SKM-1 (cell line): ENCODE measurements at regions not wholly inside any gene's neighbourhood (a gene's known extent, or its start where the extent isn't known, plus 50 kb on each side); places are given as distances from the start of the nearest gene placed in this dataset.
"Not testable (repeated sequence)": the region's sequence is repeated elsewhere in the genome, so short reads cannot be mapped to it uniquely, and the experiment has no call there.

Experiments used
- DNase-seq: peaks from one replicate; lab custom pipeline; 2025; ENCODE audit not compliant: unreplicated experiment; lab: John Stamatoyannopoulos, UW

DNA sequence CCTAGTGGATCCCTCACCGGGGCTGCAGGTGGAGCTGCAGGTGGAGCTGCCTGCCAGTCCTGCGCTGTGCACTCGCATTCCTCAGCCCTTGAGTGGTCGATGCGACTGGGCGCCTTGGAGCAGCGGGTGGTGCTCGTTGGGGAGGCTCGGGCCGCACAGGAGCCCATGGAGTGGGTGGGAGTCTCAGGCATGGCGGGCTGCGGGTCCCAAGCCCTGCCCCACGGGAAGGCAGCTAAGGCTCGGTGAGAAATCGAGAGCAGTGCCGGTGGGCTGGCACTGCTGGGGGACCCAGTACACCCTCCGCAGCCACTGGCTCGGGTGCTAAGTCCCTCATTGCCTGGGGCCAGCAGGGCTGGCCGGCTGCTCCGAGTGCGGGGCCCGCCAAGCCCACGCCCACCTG lies 351.8 kb upstream of the CITED2 start:
- not testable (repeated sequence) for DNase-seq

GRCh38 chr6:139722530-139722929 lies 348.1 kb upstream of the CITED2 start:
- no peak for DNase-seq

- no peak for DNase-seq
These were observed 347.5 kb upstream of the CITED2 start for GRCh38 chr6:139721954-139722353.

DNA sequence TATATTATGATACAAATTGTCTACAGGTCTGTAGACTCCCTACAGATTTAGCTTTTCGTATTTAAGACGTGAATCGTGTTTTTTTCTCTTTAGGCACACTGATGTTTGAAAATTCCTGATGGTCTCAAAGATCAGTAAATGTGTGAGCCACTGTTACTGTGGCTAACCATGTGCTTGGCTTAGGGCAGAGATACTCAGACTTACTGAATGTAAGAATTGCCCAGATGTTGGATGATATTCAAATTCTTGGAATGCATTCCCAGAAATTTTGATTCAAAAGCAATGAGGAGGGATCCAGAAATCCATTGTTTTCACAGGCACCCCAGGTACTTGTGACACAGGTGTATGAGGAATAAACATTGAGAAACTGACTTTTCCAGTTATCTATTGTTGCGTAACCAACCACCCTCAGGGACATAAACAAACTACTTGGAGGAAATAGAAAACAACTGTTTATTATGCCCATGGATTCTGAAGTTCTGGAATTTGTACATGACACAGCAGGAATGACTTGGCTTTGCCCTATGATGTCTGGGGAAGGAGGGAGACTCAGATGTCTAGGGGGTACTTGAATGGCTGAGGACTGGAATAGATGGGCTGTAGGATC lies 339.6 kb upstream of the CITED2 start:
- no peak for DNase-seq

DNA sequence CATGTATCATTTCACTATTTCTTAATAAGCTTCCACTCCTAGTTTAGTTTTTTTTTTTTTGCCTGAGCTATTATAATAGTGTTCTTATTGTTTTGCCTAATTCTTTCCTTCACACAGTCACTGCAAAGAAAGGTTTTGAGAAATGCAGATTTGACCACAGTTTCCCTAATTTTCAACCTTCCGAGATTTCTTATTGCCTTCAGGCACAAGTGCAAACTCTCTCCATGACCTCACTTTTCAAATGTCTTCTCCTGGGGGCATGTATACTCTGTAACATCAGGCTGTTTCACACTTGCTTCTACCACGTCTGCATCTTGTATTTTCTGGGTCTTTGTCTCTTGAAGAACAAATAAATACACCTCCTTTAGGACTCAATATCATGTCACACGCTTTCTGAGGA lies 339.0 kb upstream of the CITED2 start:
- no peak for DNase-seq

GRCh38 chr6:139712830-139713229 lies 338.4 kb upstream of the CITED2 start:
- DNase-seq = no peak

DNA sequence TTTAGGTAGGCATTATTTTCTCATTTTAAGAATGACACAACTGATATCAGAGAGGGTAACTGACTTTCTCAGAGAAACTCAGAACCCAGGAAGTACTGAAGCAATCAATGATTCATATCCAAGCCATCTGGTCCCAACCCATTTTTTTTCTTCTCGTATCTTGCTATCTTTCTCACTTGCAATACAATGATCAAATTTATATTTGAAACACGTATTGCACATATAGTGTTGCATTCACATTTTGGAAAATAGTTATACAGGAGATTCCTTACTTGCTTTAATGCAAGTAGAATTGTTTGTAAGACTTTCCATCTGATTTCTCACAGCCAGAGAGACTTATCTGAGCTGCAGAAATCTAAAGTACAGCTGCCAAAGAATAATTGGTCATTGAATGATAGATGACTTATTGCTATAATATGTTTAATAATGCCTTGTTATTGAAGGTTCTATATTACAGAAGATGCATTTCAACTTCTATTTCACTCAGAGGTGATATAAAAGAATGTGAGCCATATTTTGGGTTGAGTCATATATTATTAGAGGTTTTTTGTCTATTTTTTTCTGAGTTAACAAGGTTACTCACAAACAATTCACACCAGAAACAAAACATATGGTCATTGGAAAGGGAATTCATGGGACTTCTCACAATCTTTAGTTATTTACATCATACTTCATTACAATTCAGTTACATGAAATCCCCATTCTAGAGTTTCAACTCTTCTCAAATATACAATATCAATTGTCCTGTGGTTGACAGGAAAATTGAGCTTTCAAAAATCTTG lies 337.5 kb upstream of the CITED2 start:
- DNase-seq = no peak

DNA sequence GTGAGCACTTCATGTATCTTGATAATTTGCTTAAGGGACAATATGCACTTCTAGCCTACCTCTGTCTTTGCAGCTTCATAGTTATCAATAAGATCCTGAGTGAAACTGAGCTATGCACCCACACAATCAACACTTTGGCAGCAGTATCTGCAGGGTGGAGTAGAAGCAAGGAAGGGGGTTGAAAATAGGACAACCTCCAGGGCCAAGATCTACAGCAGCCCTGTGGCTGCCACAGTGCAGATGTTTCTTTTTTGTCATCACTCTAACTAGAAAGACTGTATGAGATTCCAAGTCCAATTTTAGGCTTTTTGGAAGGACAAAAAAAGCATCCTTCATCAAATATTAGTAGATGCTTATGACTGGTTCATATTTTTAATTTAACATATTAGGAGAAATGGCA lies 336.1 kb upstream of the CITED2 start:
- DNase-seq = no peak

DNA sequence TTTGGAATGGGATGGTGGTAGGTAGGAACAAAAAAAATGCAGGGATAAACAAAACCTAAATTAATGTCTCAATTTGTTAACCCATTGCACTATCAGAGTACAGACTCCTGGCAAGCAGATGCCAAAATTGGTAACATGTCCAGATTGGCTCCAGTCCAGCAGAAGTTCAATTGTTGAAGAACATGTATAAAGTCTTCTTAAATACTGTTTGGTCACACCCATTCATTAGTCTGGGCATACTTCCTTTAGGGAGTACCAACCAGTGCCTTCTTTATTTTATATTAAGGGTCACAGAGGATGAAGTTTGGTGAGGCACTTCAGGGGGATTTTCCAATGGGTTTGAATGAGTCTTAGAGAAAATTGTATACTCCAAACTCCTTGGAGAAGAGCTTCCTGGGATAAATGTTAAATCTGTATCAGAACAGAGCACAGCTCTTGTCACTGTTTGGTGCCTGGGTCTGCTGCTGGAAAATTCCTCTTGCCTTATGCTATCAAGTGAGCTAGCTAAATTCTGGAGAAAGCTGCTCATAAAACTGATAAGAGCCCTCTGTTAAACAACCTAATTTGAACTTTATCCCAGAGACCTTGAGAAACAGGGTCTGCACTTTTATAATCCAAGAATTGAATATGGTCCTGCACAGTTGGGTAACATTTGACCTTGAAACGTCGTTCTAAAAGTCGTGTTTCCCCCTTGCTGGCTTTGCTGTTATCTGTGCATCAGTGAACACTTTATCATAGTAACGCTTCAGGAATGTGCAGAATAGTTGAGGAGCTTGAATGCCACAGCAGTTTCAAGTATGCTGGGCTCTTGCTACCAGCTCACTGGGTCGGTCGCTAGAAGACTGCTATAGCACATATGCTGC lies 334.1 kb upstream of the CITED2 start:
- DNase-seq = no peak

DNA sequence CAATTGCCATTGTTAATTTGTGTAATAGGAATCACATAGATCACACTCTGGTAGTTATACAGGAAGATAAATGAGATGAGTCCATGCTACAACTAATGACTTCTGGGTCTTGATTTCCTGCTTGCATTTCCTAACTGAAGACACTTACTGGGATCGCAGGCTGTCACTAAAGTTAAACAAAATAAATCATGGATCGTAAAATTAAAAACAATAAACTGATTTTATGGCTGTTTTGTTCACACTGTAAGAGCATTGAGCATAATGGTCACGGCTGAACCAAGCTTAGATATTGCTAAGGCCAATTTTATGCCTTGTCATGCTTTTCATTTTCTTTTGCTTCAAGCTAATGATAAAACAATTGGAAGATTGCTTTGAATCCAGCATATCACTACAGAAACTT lies 332.5 kb upstream of the CITED2 start:
- DNase-seq = no peak

DNA sequence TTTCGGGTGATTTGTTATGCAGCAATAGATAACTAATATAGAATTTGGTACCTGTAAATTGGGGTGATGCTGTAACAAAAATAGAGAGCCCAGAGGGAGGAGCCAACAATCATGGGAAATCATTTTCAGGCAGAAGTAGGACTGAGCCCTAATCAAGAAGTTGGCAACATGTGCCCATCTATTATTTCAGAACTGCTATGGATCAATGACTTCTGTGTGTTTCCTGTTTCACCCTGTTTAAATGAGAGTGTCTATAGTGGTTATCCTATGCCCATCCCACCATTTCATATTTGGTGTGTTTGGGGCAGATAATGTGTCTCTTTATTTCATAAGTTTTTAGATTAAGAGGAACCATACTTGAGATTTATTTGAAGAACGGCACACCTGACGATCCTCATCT lies 330.8 kb upstream of the CITED2 start:
- DNase-seq = no peak

DNA sequence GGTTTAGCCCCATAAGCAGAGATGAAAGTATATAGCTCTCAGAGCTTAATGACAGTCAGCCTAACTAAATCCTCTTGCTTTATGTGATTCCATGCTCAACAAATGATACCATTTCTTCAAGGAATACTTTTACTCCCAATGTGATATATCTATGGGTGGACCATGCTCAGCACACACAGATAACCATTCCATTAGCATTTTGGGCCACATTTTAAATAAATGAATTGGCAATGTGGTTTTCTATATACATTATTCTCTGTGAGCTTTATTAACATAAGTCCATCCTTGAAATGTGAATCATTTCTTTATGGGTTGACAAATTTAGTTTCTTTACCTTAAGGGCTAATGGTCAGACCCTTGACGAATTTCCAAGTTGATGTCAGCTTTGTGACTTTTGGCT lies 329.3 kb upstream of the CITED2 start:
- no peak for DNase-seq

DNA sequence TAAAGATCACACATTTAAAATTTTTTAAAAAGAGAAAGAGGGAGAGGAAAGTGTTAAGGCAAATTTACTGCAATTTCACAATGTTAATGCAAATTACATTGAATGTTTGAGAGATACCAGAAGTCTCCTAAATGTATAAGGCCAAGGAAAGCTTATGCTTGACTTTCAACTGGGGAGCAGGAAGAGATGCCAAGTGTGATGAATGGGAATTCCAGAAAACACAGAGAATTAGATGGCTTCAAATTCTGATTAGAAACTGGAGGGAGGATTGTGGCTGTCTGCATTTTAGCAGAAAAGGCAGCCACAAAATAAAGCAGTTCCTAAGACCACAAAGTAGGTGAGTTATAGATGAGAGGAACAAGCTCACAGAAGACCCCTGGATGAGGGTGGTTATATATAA lies 328.3 kb upstream of the CITED2 start:
- no peak for DNase-seq

- DNase-seq = no peak
These were observed 327.2 kb upstream of the CITED2 start for GRCh38 chr6:139701695-139702094.

DNA sequence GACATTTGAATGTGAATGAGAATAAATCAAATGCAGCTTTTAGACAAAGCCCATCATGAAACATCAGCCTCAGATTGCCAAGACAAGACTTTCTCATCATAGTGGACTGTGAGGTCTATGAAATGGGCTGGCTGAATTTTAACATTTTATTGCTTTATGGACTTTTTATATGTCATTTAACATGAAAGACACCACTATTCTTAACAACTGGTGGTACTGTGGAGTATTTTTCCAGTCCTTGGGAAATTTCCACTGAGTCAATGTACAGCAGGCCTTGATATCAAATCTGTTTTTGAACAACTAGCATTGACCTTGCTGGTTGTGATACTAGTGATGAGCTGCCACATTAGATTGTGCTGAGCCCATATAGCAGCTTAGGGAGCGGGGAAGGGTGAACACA lies 326.6 kb upstream of the CITED2 start:
- DNase-seq = no peak

DNA sequence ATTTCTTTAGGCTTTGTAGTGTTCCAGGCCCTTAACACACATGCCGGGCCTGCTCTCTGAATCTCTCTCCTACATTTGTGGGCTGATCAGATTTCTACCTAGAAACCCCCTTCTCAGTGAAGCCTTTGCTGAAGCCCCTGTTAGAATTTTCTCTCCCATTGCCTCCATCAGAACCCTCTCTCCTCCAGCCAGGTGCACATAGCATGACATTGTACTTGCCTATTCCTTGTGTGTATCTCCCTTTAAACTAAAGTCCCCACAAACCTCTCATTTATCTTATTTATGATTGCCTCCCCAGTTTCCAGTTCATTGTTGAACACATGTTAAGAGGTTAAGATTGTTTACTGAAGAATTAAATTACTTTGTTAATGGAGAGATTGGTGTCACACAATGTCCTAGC lies 325.5 kb upstream of the CITED2 start:
- no peak for DNase-seq

DNA sequence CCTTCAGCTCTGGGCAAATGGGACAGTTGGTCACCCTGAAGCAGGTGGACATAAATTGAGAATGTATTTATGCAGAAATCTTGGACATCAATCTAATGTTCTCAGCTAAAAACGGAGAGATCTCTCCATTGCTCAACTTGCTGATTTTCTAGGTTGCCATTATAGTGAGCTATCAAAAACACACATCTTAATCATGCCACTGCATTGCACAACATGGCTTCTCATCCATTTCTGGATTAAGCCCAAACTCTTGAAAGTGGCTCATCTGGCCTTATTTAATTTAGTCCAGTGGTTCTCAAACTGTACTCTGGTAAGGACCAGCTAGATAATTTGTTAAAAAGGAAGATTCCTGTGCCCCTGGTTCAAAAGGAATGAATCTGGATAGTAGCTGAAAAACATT lies 324.9 kb upstream of the CITED2 start:
- no peak for DNase-seq

GRCh38 chr6:139698526-139699176 lies 324.2 kb upstream of the CITED2 start:
- no peak for DNase-seq

GRCh38 chr6:139697856-139698255 lies 323.4 kb upstream of the CITED2 start:
- DNase-seq = not testable (repeated sequence)

DNA sequence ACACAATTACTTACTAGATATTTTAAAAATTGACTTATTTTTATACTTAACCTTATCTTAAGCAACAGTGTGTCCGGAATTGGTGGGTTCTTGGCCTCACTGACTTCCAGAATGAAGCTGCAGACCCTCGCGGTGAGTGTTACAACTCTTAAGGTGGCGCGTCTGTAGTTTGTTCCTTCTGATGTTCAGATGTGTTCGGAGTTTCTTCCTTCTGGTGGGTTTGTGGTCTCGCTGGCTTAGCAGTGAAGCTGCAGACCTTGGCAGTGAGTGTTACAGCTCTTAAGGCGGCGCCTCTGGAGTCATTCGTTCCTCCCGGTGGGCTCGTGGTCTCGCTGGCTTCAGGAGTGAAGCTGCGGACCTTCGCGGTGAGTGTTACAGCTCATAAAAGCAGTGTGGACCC lies 322.5 kb upstream of the CITED2 start:
- DNase-seq = not testable (repeated sequence)

- DNase-seq = no peak
These were observed 320.9 kb upstream of the CITED2 start for GRCh38 chr6:139695361-139695760.
